HG03439 (cell line): ENCODE measurements at regions not wholly inside any gene's neighbourhood (a gene's known extent, or its start where the extent isn't known, plus 50 kb on each side); places are given as distances from the start of the nearest gene placed in this dataset.
"Not testable (repeated sequence)": the region's sequence is repeated elsewhere in the genome, so short reads cannot be mapped to it uniquely, and the experiment has no call there.

Source experiments
- ATAC-seq: cut with Tn5 transposase; IDR thresholded peaks from one replicate; pipeline ENCODE4 v1.9.1; 2021; ENCODE audit warnings: mild to moderate bottlenecking, moderate library complexity; ENCODE audit not compliant: unreplicated experiment

- ATAC-seq = not testable (repeated sequence)
Measured at GRCh38 chr5:110985882-110986281, 85.6 kb upstream of the TSLP start.

- not testable (repeated sequence) for ATAC-seq
Measured at GRCh38 chr5:110987573-110987972, 83.9 kb upstream of the TSLP start.

GRCh38 chr5:110996742-110997141 lies 74.8 kb upstream of the TSLP start:
- ATAC-seq = no peak

GRCh38 chr5:111002036-111002435 lies 69.5 kb upstream of the TSLP start:
- ATAC-seq = no peak

- no peak for ATAC-seq
Measured at GRCh38 chr5:111003623-111004022, 67.9 kb upstream of the TSLP start.

GRCh38 chr5:111004291-111004690 lies 67.2 kb upstream of the TSLP start:
- ATAC-seq = no peak

GRCh38 chr5:111010783-111011182 lies 60.7 kb upstream of the TSLP start:
- ATAC-seq = no peak

- no peak for ATAC-seq
Measured at GRCh38 chr5:111013011-111013410, 58.5 kb upstream of the TSLP start.

GRCh38 chr5:111016801-111017200 lies 54.7 kb upstream of the TSLP start:
- ATAC-seq = no peak

- ATAC-seq = no peak
Measured at GRCh38 chr5:111017731-111018130, 53.8 kb upstream of the TSLP start.
